ENCODE measurements at regions not wholly inside any gene's neighbourhood (a gene's known extent, or its start where the extent isn't known, plus 50 kb on each side); places are given as distances from the start of the nearest gene placed in this dataset.
"Not testable (repeated sequence)": the region's sequence is repeated elsewhere in the genome, so short reads cannot be mapped to it uniquely, and the experiment has no call there.

GRCh38 chr1:85520826-85521820, 56.2 kb upstream of the DDAH1 start:
- FAIRE-seq; intact Hi-C loops (cut with DNase I): not testable (repeated sequence)

GRCh38 chr1:85522458-85522857, 57.5 kb upstream of the DDAH1 start:
- FAIRE-seq; H3K9me3 ChIP-seq (ENCODE audit: control insufficient read depth in 2 of 3, insufficient read depth in 1 of 3, low read length in 3 of 3); DNase-seq; H3K27me3 ChIP-seq (ENCODE audit: control insufficient read depth, insufficient read depth, low read length); H3K9ac ChIP-seq (ENCODE audit: low read length in 3 of 3); H3K36me3 ChIP-seq (ENCODE audit: control insufficient read depth in 2 of 3, insufficient read depth in 3 of 3, low read length in 3 of 3); H3K4me1 ChIP-seq (ENCODE audit: control insufficient read depth in 2 of 3, insufficient read depth in 2 of 3, low read depth in 1 of 3, low read length in 3 of 3); H3K4me3 ChIP-seq (ENCODE audit: low read length in 3 of 3); H3K27ac ChIP-seq (ENCODE audit: low read depth in 2 of 2, low read length in 2 of 2); intact Hi-C loops (cut with DNase I): not testable (repeated sequence)

More at GRCh38 chr1:85520826-85521820, 56.2 kb upstream of the DDAH1 start:
- H3K27ac ChIP-seq (ENCODE audit: low read depth in 2 of 2, low read length in 2 of 2); H3K4me1 ChIP-seq (ENCODE audit: control insufficient read depth in 2 of 3, insufficient read depth in 2 of 3, low read depth in 1 of 3, low read length in 3 of 3); H3K9me3 ChIP-seq (ENCODE audit: control insufficient read depth in 2 of 3, insufficient read depth in 1 of 3, low read length in 3 of 3); H3K27me3 ChIP-seq (ENCODE audit: control insufficient read depth, insufficient read depth, low read length); H3K36me3 ChIP-seq (ENCODE audit: control insufficient read depth in 2 of 3, insufficient read depth in 3 of 3, low read length in 3 of 3); H3K4me3 ChIP-seq (ENCODE audit: low read length in 3 of 3); H3K9ac ChIP-seq (ENCODE audit: low read length in 3 of 3): not testable (repeated sequence)
- peak in 1 of 5 donors; percentile 13 for DNase-seq

GRCh38 chr1:85523061-85523460, 57.5 kb upstream of the CCN1 start:
- intact Hi-C loops (cut with DNase I): not testable (repeated sequence)

GRCh38 chr1:85524281-85524886, 56.2 kb upstream of the CCN1 start:
- H3K27me3 ChIP-seq (ENCODE audit: control insufficient read depth, insufficient read depth, low read length); H3K9ac ChIP-seq (ENCODE audit: low read length in 3 of 3); intact Hi-C loops (cut with DNase I); H3K36me3 ChIP-seq (ENCODE audit: control insufficient read depth in 2 of 3, insufficient read depth in 3 of 3, low read length in 3 of 3); H3K27ac ChIP-seq (ENCODE audit: low read depth in 2 of 2, low read length in 2 of 2); H3K4me3 ChIP-seq (ENCODE audit: low read length in 3 of 3); FAIRE-seq; H3K9me3 ChIP-seq (ENCODE audit: control insufficient read depth in 2 of 3, insufficient read depth in 1 of 3, low read length in 3 of 3); H3K4me1 ChIP-seq (ENCODE audit: control insufficient read depth in 2 of 3, insufficient read depth in 2 of 3, low read depth in 1 of 3, low read length in 3 of 3): not testable (repeated sequence)
- peak in 1 of 5 donors; percentile 28 for DNase-seq

More at GRCh38 chr1:85523061-85523460, 57.5 kb upstream of the CCN1 start:
- not testable (repeated sequence) for H3K4me1 ChIP-seq (ENCODE audit: control insufficient read depth in 2 of 3, insufficient read depth in 2 of 3, low read depth in 1 of 3, low read length in 3 of 3); H3K9me3 ChIP-seq (ENCODE audit: control insufficient read depth in 2 of 3, insufficient read depth in 1 of 3, low read length in 3 of 3); H3K9ac ChIP-seq (ENCODE audit: low read length in 3 of 3); H3K27ac ChIP-seq (ENCODE audit: low read depth in 2 of 2, low read length in 2 of 2); H3K27me3 ChIP-seq (ENCODE audit: control insufficient read depth, insufficient read depth, low read length); H3K36me3 ChIP-seq (ENCODE audit: control insufficient read depth in 2 of 3, insufficient read depth in 3 of 3, low read length in 3 of 3); FAIRE-seq; DNase-seq; H3K4me3 ChIP-seq (ENCODE audit: low read length in 3 of 3)

GRCh38 chr1:85525591-85525991, 55.0 kb upstream of the CCN1 start:
- H3K27me3 ChIP-seq (ENCODE audit: control insufficient read depth, insufficient read depth, low read length); H3K9ac ChIP-seq (ENCODE audit: low read length in 3 of 3); FAIRE-seq; H3K4me3 ChIP-seq (ENCODE audit: low read length in 3 of 3); intact Hi-C loops (cut with DNase I); H3K9me3 ChIP-seq (ENCODE audit: control insufficient read depth in 2 of 3, insufficient read depth in 1 of 3, low read length in 3 of 3); H3K27ac ChIP-seq (ENCODE audit: low read depth in 2 of 2, low read length in 2 of 2); DNase-seq; H3K36me3 ChIP-seq (ENCODE audit: control insufficient read depth in 2 of 3, insufficient read depth in 3 of 3, low read length in 3 of 3); H3K4me1 ChIP-seq (ENCODE audit: control insufficient read depth in 2 of 3, insufficient read depth in 2 of 3, low read depth in 1 of 3, low read length in 3 of 3): not testable (repeated sequence)

- DNase-seq; H3K27me3 ChIP-seq (ENCODE audit: control insufficient read depth, insufficient read depth, low read length); H3K4me3 ChIP-seq (ENCODE audit: low read length in 3 of 3); intact Hi-C loops (cut with DNase I); H3K27ac ChIP-seq (ENCODE audit: low read depth in 2 of 2, low read length in 2 of 2); H3K9ac ChIP-seq (ENCODE audit: low read length in 3 of 3); H3K36me3 ChIP-seq (ENCODE audit: control insufficient read depth in 2 of 3, insufficient read depth in 3 of 3, low read length in 3 of 3); FAIRE-seq; H3K9me3 ChIP-seq (ENCODE audit: control insufficient read depth in 2 of 3, insufficient read depth in 1 of 3, low read length in 3 of 3); H3K4me1 ChIP-seq (ENCODE audit: control insufficient read depth in 2 of 3, insufficient read depth in 2 of 3, low read depth in 1 of 3, low read length in 3 of 3): not testable (repeated sequence)
Measured at GRCh38 chr1:85526216-85526615, 54.3 kb upstream of the CCN1 start.

- H3K27ac ChIP-seq (ENCODE audit: low read depth in 2 of 2, low read length in 2 of 2); FAIRE-seq; H3K9ac ChIP-seq (ENCODE audit: low read length in 3 of 3); H3K4me3 ChIP-seq (ENCODE audit: low read length in 3 of 3); H3K9me3 ChIP-seq (ENCODE audit: control insufficient read depth in 2 of 3, insufficient read depth in 1 of 3, low read length in 3 of 3); H3K4me1 ChIP-seq (ENCODE audit: control insufficient read depth in 2 of 3, insufficient read depth in 2 of 3, low read depth in 1 of 3, low read length in 3 of 3); H3K36me3 ChIP-seq (ENCODE audit: control insufficient read depth in 2 of 3, insufficient read depth in 3 of 3, low read length in 3 of 3); intact Hi-C loops (cut with DNase I); H3K27me3 ChIP-seq (ENCODE audit: control insufficient read depth, insufficient read depth, low read length): not testable (repeated sequence)
- DNase-seq: peak; percentile 75 to 95 (median 91)
Measured at GRCh38 chr1:85527145-85527544, 53.4 kb upstream of the CCN1 start.

Measured in kidney (tissue), 10 donors.